GM12874 (cell line): ENCODE measurements at regions not wholly inside any gene's neighbourhood (a gene's known extent, or its start where the extent isn't known, plus 50 kb on each side); places are given as distances from the start of the nearest gene placed in this dataset.

Experiments used
- TF ChIP-seq, protein P1 (sequence below): IDR thresholded peaks from 2 replicates; pipeline ENCODE4 v1.5.1; 2011; ENCODE audit warnings: low read depth, mild to moderate bottlenecking, control low read depth, low read length, moderate library complexity; ENCODE audit not compliant: insufficient read depth

DNA sequence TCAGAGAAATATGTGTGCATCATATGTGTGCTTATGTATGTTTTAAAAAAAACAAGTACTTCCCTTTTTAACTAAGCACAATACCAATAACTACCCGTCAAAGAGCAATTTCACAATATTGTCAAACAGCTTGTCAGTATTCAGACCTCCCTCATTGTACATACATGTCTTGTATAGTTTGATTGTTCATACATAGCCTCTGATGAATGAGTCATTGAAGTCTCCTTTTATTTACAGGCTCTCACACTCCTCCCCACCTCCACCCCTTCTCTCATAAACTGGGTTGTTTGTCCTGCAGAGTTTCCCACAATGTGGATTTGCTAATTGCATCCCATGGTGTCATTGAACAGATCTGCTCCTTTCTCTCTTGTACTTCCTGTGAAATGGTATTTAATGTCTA is 132.8 kb upstream of the L3MBTL4 start:
- TF ChIP-seq, protein P1, sequence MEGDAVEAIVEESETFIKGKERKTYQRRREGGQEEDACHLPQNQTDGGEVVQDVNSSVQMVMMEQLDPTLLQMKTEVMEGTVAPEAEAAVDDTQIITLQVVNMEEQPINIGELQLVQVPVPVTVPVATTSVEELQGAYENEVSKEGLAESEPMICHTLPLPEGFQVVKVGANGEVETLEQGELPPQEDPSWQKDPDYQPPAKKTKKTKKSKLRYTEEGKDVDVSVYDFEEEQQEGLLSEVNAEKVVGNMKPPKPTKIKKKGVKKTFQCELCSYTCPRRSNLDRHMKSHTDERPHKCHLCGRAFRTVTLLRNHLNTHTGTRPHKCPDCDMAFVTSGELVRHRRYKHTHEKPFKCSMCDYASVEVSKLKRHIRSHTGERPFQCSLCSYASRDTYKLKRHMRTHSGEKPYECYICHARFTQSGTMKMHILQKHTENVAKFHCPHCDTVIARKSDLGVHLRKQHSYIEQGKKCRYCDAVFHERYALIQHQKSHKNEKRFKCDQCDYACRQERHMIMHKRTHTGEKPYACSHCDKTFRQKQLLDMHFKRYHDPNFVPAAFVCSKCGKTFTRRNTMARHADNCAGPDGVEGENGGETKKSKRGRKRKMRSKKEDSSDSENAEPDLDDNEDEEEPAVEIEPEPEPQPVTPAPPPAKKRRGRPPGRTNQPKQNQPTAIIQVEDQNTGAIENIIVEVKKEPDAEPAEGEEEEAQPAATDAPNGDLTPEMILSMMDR: no peak

DNA sequence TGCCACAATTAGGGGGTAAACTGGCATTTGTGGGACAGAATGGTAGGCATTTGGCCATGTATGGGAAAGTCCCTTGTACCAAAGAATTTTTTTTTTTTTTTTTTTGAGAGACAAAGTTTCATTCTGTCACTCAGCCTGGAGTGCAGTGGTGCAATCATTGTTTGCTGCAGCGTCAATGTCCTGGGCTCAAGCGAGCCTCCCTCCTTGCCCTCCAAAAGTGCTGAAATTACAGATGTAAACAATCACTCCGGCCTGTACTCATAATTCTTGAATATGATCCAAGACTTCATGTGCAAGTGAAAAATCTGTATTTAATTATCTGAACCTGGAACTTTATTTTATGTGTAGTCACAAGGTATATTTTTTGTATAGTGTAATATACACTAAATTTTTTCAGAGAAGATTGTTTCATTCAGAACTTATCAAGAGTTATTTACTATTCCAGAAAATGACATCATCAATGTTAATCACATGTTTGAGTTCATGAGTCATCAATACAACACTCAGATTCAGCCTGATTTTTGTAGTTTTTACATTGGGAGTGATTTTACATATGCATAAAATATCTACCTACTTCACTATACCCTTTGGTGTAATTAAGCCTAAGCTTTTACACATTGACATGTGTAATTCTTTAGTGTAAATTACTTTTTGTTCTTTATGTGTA is 138.7 kb upstream of the L3MBTL4 start:
- TF ChIP-seq, protein P1: no peak

DNA sequence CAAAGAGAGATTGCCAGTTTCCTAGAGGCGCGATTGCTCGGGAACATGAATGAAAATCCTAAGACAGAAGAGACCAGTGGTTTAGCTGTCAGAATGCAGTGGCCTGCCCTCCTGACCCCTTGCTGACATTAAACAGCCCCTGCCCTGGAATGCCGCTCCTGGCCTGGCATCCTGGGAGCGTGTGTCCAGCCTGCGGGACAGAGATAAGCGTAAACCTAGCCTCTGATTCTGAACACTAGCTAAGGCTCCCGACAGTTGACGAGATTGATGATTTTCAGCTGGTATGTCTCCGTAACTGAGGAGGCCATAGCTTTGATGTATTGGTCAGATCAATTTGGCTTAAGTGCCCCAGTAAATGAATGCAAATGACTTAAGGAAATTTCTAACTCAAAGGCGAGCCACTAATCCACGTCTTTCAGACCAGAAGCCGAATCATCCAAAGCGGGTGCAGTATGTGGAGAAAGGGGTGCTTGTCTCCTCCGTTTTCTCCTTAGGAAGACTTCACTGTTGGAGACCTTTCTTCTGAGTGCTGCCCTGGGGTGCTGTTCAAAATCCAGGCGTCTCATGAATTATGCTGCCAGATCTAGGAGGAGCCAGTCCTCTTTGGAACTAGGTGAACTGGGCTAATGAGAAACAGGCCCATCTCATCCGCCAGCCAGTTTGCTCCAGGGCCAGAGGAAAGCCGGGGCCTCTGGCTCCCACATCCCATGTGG is 142.5 kb upstream of the L3MBTL4 start:
- TF ChIP-seq, protein P1: no peak

DNA sequence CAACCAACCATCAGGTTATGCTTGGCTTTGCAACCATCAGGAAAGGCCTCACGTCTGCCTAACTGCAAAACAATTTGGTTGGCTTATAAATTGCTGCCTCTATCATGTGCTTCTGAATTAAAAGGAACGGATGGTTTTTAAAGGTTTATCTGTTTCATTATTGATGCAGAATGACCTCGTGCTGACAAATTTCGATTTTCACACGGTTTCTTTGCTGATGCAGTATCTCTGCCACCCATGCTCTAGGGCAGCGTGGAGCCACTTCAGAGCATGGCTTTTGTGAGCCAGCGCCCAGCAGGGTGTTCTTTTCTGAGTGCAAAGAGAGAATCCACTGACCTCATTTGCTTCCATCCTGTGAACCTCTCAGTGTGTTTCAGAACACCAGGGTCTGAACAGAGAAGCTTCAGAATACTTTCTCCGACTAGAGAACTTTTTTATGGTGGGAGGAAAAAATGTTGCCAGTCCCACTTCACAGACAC is 143.1 kb upstream of the L3MBTL4 start:
- TF ChIP-seq, protein P1: no peak

DNA sequence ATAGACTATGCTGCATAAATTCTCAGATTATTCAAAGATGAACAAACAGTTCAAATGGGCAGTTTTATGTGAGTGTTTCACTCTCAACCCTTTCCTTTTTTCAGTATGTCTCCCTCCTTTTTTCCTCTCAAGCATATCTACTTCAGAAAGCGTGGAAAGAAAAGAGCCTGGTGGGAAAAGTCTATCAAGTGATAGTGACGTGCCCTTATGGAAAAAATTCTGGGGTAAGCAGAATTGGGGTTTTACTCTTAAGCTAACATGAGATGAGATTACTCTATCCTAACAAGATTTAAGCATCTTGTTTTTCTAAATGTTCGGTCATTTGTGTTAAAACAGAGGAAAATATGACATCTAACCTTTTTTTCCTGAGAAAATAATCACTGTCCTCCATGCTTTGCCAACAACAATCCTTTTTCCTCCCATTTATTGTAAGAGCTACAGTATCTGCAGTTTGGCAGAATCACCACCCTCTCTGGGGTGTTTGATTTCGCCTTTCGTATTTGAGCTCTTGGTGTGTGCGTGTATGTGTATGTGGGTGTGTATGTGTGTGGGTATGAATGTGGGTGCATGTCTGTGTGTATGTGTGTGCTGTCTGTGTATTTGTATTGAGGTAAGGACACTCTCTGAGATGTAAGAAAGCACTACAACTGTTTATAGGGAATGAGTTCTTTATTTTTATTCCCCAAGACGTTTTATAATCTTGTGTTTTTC is 143.9 kb upstream of the L3MBTL4 start:
- TF ChIP-seq, protein P1: no peak

DNA sequence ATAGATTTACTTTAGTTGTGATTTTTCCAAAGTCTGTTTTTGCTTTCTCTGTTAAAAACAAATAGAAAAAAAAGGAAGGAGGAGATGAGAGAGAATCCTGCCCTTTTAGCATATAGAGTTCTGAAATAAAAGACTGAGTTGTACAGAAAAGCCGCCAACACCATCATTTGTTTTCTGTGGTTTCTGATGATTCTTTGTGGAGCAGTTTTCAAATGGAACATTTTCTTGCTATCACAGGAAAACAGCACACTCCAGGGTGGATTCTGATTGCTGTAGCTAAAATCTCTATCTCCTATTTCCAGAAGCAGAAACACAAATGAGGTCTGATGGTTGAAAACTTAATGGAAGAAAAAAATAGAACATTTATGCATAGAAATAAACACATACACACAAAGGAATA is 144.6 kb upstream of the L3MBTL4 start:
- TF ChIP-seq, protein P1: no peak

DNA sequence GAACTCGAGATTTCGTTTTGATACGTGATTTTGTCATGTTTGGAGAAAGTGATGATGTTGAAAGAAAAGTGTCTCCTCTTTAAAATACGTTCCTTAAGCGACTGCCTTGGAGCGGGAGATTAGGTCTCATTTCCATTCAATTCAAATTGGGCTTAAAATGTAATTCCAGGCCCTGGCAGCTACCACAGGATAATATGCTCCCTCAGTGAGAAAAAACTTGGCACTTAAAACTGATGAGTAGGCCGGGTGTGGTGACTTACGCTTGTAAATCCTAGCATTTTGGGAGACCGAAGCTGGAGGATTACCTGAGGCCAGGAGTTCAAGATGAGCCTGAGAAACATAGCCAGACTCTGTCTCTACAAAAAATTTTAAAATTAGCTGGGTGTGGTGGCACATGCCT is 146.3 kb upstream of the L3MBTL4 start:
- TF ChIP-seq, protein P1: no peak
